HL-60 (cell line): ENCODE measurements at regions not wholly inside any gene's neighbourhood (a gene's known extent, or its start where the extent isn't known, plus 50 kb on each side); places are given as distances from the start of the nearest gene placed in this dataset.

Experiments used
- DNase-seq, 2 experiments: peaks; one replicate each; pipeline ENCODE4 v3.0.0-alpha.2; 2010 to 2020; ENCODE audit warnings: low read depth in 1 of 2, low spot score in 1 of 2
- H3K27ac ChIP-seq: fragments of 250-450 bp; sonication (Bioruptor Pico); replicated peaks from 2 replicates; pipeline ENCODE4 v1.5.1; 2020; ENCODE audit warnings: mild to moderate bottlenecking, moderate library complexity
- H3K27me3 ChIP-seq: fragments of 250-450 bp; sonication (Bioruptor Pico); 2 replicates; pipeline ENCODE4 v1.5.1; 2021; ENCODE audit warnings: mild to moderate bottlenecking, moderate library complexity; ENCODE audit not compliant: insufficient read depth, poor library complexity, severe bottlenecking
- H3K4me3 ChIP-seq: replicated peaks from 2 replicates; pipeline ENCODE4 v1.5.1; 2011; ENCODE audit warnings: mild to moderate bottlenecking, control low read depth, low read length; ENCODE audit not compliant: insufficient read depth
- CTCF ChIP-seq: IDR thresholded peaks from one replicate; pipeline ENCODE4 v1.5.1; 2011; ENCODE audit warnings: low read length, control low read depth, inconsistent platforms; ENCODE audit not compliant: insufficient read depth
- GABPA ChIP-seq: IDR thresholded peaks from 2 replicates; pipeline ENCODE4 v1.6.1; 2012; ENCODE audit warnings: low read depth
- POLR2AphosphoS5 ChIP-seq: IDR thresholded peaks from 2 replicates; pipeline ENCODE4 v1.6.1; 2012; ENCODE audit warnings: low read depth
- REST ChIP-seq: IDR thresholded peaks from 2 replicates; pipeline ENCODE4 v1.6.1; 2012; ENCODE audit warnings: low read depth; ENCODE audit not compliant: insufficient replicate concordance
- SPI1 ChIP-seq: IDR thresholded peaks from 2 replicates; pipeline ENCODE4 v1.6.1; 2012; ENCODE audit warnings: low read depth, mild to moderate bottlenecking, borderline replicate concordance

- TF ChIP-seq REST = no peak
- TF ChIP-seq POLR2AphosphoS5 = no peak
- no peak overlapping the region for H3K4me3 ChIP-seq
- H3K27ac ChIP-seq = no peak overlapping the region
- H3K27me3 ChIP-seq = no peaks in the 10 kb centered on the region
- no peak for DNase-seq
Measured at GRCh38 chr9:81417299-81417675, 272.1 kb downstream of the TLE1 start.

GRCh38 chr9:81416476-81417298, 272.7 kb downstream of the TLE1 start:
- TF ChIP-seq POLR2AphosphoS5 (no peak), CTCF (no peak), REST (no peak), GABPA (no peak), SPI1 (no peak)
- no peak for DNase-seq
- Histone ChIP-seq H3K4me3 (no peak overlapping the region), H3K27me3 (no peaks in the 10 kb centered on the region), H3K27ac (no peak overlapping the region)

- no peak overlapping the region for H3K27ac ChIP-seq
- TF ChIP-seq GABPA = no peak
- no peak for TF ChIP-seq REST
- no peak for TF ChIP-seq POLR2AphosphoS5
- TF ChIP-seq CTCF = no peak
- TF ChIP-seq SPI1 = no peak
- DNase-seq = no peak
- no peaks in the 10 kb centered on the region for H3K27me3 ChIP-seq
- H3K4me3 ChIP-seq = no peak overlapping the region
Measured at GRCh38 chr9:81414836-81415235, 274.5 kb downstream of the TLE1 start.
